DOHH2 (cell line): ENCODE measurements at regions not wholly inside any gene's neighbourhood (a gene's known extent, or its start where the extent isn't known, plus 50 kb on each side); places are given as distances from the start of the nearest gene placed in this dataset.
"Not testable (repeated sequence)": the region's sequence is repeated elsewhere in the genome, so short reads cannot be mapped to it uniquely, and the experiment has no call there.

Source experiments
- EZH2phosphoT487 ChIP-seq: fragments of 200-600 bp; sonication (generic); IDR thresholded peaks from 2 replicates; pipeline ENCODE4 v1.6.1; 2017; ENCODE audit warnings: borderline replicate concordance, mild to moderate bottlenecking, antibody characterized with exemption, low read length, moderate library complexity, mixed read lengths
- TF ChIP-seq, protein P1 (sequence below): fragments of 200-600 bp; sonication (generic); IDR thresholded peaks from one replicate; pipeline ENCODE4 v1.5.1; 2014; ENCODE audit warnings: antibody characterized with exemption, mild to moderate bottlenecking, low read depth, low read length; ENCODE audit not compliant: poor library complexity, severe bottlenecking

DNA sequence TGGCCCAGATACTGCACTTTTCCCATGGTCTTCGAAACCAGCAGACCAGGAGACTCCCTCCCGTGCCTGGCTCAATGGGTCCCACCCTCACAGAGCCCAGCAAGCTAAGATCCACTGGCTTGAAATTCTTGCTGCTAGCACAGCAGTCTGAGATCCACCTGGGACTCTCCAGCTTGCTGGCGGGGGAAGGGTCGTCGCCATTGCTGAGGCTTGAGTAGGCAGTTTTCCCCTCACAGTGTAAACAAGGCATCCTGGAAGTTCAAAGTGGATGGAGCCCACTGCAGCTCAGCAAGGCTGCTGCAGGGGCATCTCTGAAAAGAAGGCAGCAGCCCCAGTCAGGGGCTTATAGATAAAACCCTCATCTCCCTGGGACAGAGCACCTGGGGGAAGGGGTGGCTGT lies 255.6 kb upstream of the MAGEB18 start:
- TF ChIP-seq EZH2phosphoT487 = not testable (repeated sequence)
- TF ChIP-seq, protein P1, sequence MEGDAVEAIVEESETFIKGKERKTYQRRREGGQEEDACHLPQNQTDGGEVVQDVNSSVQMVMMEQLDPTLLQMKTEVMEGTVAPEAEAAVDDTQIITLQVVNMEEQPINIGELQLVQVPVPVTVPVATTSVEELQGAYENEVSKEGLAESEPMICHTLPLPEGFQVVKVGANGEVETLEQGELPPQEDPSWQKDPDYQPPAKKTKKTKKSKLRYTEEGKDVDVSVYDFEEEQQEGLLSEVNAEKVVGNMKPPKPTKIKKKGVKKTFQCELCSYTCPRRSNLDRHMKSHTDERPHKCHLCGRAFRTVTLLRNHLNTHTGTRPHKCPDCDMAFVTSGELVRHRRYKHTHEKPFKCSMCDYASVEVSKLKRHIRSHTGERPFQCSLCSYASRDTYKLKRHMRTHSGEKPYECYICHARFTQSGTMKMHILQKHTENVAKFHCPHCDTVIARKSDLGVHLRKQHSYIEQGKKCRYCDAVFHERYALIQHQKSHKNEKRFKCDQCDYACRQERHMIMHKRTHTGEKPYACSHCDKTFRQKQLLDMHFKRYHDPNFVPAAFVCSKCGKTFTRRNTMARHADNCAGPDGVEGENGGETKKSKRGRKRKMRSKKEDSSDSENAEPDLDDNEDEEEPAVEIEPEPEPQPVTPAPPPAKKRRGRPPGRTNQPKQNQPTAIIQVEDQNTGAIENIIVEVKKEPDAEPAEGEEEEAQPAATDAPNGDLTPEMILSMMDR = not testable (repeated sequence)
